Amygdala (tissue), 56 donors: ENCODE measurements at regions not wholly inside any gene's neighbourhood (a gene's known extent, or its start where the extent isn't known, plus 50 kb on each side); places are given as distances from the start of the nearest gene placed in this dataset.

Experiments used
- DNase-seq, 56 donors: peaks; one replicate each; lab custom pipeline; 2025; lab: John Stamatoyannopoulos, UW

DNA sequence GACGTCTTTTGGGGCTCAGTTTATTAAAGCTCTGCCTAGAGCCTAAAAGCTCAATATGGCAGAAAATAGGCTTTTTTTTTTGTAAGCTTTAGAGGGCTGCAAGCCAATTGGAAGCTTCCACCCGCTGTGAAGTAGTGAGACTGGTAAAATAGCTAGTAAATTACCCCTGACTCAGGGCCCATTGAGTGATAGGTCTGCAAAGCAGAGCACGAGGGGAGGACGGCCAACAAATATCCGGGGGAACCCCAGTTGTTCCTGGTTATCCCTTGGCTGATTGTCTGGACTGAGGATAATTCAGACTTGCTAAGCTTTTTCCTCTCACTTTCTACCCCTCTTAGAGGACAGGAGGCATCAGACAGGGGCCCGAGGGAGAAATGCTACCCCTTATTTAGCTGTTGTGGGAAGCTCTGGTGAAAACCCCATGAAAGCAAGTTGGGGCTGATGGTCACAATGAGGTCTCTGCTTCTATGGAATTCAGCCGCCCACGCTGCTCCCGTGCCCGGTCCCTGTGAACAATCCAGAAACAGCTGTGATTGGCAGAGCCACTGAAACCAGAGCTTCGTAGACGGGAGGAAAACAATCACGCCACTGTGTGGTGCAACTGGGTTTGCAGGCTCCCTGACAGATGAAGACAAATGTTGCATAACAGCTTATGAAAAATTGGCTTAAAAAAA, 141.9 kb upstream of the LGALSL start:
- DNase-seq: peak in 53 of 56 donors; percentile 16 to 88 (median 65)

DNA sequence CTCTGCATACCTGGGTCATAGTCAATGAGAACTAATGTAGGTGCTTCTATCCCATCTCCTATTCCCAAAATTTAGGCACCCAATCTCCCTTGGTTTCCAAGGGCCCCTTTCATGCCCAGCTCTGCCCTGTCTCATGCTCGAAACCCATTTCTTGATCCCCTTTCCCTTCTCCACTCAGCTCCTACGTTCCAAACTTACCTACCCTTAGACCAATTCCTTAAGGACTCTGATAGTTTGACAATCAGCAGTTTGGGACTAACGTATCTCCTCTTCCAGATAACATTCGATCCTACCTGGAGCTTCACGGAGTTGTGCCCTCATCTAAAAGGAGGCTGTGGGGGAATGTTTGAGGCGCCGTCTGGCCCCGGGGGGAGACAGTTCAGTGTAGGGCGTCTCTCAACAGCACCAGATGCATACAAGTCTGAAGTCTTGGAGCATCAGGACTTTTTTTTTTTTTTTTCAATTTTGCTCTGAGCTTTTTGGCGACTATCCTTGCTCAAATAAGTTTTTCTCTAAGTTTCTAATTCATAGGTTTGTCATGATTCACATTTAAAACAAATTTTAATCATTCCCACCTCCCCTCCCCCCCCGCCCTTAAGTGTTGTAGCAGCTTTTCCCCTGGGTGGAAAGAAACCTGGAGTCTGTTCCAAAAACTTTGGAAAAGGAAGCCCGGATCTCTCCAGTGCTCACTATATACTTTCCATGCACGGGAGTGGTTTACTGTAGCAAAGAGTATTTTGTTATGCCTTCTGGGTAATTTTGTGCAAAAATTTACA, 141.2 kb upstream of the LGALSL start:
- no peak for DNase-seq

DNA sequence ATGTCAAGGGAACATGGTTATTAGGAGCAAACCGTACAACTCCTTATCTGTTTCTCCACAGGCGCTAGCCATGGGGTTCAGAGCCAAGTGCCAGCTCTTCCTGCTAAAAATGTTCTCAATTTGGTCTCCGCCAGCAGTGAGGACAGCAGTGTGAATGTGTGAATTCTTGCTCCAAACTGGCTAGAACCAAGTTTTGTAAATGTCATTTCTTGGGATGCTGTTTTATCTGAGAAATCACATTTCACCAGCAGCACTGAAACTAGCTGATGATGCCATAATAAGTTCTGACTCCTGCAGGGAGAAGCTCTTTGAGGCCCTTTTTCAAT, 140.6 kb upstream of the LGALSL start:
- DNase-seq: peak in 1 of 56 donors; percentile 28

DNA sequence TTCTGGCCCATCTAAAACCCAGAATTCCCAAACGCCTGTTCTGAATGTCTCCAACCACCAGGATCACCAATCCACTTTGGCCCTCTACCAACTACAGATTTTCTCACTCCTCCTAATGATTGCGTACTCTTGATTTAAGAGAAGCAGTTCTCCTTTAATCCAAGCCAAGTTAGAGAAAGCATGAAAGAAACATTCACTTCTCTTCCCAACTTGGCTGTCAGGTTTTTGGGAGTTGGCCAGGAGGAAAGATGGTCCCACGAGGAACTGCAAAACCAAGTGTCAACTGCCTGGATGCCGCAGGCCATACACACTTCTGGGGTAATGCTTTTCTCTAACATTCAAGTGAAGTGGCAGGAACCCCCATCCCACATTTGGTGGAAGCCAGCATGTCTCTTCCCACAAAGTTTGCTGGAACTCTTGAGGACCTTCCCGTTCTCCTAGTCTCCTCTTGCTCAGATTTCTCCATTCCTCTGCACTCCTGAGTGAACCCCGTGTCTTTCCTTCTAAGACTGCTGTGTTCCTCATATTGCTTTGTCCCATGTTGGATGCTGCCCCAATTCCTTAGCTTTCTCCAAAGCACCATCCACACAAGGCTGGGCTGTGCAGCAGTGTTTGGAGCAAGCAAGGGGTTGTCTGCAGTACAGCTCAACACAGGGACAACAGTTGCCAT, 138.5 kb upstream of the LGALSL start:
- no peak for DNase-seq

- no peak for DNase-seq
These were observed 136.1 kb upstream of the LGALSL start for GRCh38 chr2:64317707-64318475.

- no peak for DNase-seq
These were observed 135.6 kb upstream of the LGALSL start for GRCh38 chr2:64318476-64318748.

GRCh38 chr2:64319896-64320295, 134.1 kb upstream of the LGALSL start:
- DNase-seq: no peak

DNA sequence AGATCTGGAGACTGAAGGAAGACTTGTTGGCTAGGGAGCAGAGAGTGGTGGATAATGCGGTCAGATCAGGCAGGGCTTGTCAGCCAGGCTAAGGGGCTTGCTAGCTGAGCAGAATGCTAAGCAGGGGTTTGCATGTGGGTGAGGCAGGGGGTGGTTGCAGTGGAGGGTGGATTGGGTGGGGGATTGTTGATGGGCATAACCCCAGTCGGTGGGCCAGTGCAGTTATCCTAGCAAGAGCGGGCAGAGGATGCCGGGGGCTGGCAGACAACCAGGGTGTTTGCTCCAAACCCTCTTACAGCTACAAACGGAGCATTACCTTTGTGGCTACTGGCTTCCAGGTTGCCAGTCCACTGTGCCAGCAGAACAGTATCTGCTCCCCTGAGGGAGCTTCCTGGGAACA, 131.5 kb upstream of the LGALSL start:
- DNase-seq: no peak

DNA sequence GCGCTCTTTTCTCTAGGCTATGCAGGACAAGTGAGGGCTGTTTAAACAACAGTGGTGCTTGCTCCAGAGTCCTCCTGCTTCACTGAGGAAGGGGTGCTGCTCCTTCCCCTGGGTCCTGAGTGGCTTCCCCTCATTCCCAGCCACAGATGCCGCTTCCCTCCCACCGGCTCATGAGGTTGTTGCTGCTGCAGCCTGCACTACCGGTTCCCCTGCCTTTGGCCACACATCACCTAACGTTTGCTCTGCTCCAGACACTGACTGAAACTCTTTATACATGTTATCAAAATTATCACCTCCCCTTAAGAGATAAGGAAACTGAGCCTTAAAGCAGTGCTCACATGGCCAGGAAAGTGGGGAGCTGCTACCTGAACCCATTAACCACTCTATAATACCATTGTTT, 130.8 kb upstream of the LGALSL start:
- no peak for DNase-seq

DNA sequence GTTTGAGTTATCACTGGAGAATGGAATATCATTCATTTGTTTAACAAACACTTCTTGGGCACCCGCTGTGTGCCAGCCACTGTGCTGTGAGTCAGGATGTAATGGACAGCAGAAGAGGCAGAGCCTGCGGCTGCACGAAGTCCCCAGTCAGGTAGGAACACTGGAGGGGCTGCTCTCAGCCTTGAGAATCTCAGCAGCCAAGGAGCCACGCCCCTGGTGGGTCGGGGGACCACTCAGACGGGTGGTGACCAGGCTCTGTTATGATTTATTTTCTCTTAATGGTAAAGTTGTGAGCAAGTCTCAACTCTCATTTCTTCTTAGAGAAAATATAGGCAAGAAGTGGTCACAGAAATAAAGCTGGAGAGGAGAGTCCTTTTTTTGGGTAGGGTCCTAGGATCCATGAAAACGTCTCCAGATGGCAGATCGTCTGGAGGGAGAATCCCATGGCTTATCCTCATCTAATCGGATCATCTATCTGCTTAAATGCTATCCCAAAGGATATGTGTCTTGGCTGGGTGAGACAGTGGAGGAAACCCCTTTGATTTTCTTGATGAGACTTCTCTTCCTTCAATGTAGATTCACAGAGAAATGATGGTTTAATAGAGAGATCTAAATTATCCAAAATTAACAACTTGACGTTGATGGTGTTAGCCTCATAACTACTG, 129.1 kb upstream of the LGALSL start:
- DNase-seq: no peak

DNA sequence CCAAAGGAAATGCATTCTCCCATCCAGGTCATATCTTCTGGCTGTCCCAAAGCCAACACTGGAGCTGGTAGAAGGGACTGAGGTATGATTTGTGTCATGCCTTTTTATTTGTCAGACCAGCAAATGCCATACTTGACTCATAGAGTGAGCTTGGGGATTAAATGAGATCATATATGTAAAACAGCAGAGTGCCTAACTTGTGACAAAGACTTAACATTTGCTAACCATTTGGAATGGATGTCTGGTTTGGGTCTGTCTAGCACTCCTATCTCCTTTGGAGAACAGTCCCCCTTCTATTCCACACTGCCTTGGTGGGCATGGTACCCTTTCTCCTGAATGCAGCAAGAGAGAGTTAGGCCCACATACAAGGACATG, 128.5 kb upstream of the LGALSL start:
- DNase-seq: no peak

GRCh38 chr2:64325852-64326577, 127.9 kb upstream of the LGALSL start:
- DNase-seq: no peak

DNA sequence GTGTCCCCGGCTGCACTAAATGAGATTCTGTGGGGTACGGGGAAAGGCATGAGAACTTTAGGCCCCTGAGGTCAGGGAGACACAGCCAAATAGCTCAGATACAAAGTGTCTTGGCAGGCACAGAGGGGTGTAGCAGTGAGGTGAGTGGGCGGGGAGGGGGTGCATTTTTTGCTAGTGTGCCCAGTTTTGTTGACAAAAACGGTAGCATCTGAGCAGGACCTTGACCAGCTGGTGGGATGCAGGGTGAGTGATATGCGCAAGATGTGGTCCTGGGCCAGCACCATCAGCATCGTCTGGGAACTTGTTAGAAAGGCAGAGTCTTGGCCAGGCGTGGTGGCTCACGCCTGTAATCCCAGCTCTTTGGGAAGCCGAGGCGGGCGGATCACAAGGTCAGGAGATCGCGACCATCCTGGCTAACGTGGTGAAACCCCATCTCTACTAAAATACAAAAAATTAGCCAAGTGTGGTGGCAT, 127.3 kb upstream of the LGALSL start:
- no peak for DNase-seq

- no peak for DNase-seq
These were observed 126.8 kb upstream of the LGALSL start for GRCh38 chr2:64327129-64327509.

- peak in 52 of 56 donors; percentile 12 to 78 (median 52) for DNase-seq
These were observed 126.2 kb upstream of the LGALSL start for GRCh38 chr2:64327510-64328414.

DNA sequence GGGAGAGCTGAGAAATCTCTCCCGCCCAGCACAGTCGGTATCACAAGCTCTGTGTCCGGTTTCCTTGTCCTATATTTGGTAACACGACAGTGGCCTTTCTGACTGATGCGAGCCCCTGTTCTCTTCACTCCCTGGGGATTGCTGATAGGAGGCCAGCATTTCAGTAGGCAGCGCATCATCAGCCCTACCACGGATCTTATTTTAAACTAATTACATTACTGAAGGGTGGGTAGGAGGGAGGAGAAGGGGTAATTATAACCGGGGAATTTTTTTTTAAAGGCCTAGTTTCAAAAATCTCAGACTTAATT, 125.6 kb upstream of the LGALSL start:
- DNase-seq: no peak

DNA sequence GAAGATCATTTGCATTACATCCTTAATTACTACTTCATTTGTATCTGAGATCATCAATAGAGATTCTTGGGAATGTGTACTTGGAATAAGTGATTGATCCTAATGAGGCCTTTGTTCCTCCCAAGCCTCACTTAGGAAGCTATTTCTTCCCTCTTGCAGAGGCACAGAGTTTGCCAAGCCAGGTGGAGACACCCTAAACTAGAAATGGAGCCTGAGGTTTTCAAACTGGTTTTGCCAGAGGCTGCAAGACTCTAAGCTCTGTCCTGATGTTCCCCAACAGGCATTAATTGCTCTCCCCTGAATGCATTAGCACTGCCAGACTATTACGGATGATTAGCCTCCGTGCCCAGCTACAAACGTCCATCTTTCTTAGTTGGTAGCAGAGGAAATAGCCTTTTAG, 125.2 kb upstream of the LGALSL start:
- DNase-seq: no peak

DNA sequence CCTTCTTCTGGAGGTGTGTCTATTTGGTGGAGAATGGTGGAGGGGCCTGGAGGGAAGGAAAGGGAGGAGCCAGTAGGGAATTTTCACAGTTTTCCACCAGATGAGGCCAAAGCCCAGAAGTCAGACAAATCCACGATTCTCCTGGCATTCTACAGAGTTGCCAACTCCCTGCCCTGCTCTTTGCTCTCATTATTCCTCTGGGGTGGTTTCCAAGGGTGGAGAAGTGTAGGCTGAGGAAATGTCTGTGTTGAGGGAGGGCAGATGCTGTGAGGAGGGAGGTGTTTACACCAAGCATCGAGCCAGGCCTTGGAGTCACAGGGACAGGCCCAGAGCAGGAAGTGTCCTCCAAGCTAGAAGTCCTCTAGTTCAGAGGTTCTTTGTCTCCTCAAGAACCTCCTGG, 124.1 kb upstream of the LGALSL start:
- no peak for DNase-seq
